CD4-positive, alpha-beta T cell treated with Interleukin-15 for 1 hour (primary cell): ENCODE measurements at regions not wholly inside any gene's neighbourhood (a gene's known extent, or its start where the extent isn't known, plus 50 kb on each side); places are given as distances from the start of the nearest gene placed in this dataset.

Experiments
- DNase-seq: peaks from one replicate; pipeline ENCODE4 v3.0.0-alpha.2; 2020

DNA sequence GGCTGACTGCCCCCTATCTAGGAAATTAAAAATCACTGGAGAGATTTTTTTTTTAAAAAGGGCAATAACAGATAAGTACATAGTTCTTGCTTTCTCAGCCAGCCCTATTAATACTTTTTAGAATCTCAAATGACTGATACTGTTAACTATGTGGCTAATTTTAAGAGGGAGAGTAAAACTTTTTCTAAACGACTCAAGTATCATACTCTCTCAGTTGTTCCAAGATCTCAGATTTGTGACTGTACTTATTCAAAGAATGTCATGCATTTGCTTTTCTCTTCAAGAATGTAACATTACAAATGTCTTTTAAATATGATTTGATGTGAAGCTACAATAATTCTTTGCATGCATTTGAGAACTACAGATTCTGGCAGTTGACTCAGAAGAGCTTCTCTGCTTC, 55.4 kb upstream of the RAB11FIP2 start:
- no peak for DNase-seq

DNA sequence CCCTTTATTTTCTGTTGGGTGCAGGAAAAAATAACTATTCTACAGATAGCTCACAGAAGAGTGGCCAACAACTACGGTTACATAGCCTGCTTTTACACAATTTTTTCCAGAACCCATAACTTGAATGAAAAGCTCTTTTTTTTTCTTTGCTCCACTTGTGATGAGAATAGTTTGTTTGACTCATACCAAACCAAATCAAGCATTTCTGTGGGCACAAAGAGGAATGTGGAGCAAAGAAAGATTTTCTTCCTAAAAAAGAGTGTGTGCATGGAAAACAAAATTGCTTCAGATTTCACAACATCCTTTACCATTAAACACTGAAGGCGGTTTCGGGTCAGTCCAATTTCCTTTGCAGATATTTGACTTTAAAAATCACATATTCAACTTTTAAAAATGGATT, 54.8 kb upstream of the RAB11FIP2 start:
- no peak for DNase-seq
